Mucosa of stomach (tissue), 1 donor: ENCODE measurements at regions not wholly inside any gene's neighbourhood (a gene's known extent, or its start where the extent isn't known, plus 50 kb on each side); places are given as distances from the start of the nearest gene placed in this dataset.
"Not testable (repeated sequence)": the region's sequence is repeated elsewhere in the genome, so short reads cannot be mapped to it uniquely, and the experiment has no call there.

ENCODE experiments used
- H3K27me3 ChIP-seq: one replicate; pipeline ENCODE4 v1.7.0; 2013; ENCODE audit warnings: mild to moderate bottlenecking, low read length; ENCODE audit not compliant: control insufficient read depth, insufficient read depth
- H3K36me3 ChIP-seq: one replicate; pipeline ENCODE4 v1.7.0; 2013; ENCODE audit warnings: low read length; ENCODE audit not compliant: control insufficient read depth, insufficient read depth
- H3K4me1 ChIP-seq: one replicate; pipeline ENCODE4 v1.7.0; 2013; ENCODE audit warnings: mild to moderate bottlenecking, low read length; ENCODE audit not compliant: control insufficient read depth, insufficient read depth
- H3K4me3 ChIP-seq: one replicate; pipeline ENCODE4 v1.7.0; 2013; ENCODE audit warnings: low read length
- H3K9ac ChIP-seq: one replicate; pipeline ENCODE4 v1.7.0; 2013; ENCODE audit warnings: mild to moderate bottlenecking, low read length, moderate library complexity
- H3K9me3 ChIP-seq: one replicate; pipeline ENCODE4 v1.7.0; 2013; ENCODE audit warnings: mild to moderate bottlenecking, low read length, moderate library complexity; ENCODE audit not compliant: control insufficient read depth
- donor health status: Pancreatic carcinoma.

DNA sequence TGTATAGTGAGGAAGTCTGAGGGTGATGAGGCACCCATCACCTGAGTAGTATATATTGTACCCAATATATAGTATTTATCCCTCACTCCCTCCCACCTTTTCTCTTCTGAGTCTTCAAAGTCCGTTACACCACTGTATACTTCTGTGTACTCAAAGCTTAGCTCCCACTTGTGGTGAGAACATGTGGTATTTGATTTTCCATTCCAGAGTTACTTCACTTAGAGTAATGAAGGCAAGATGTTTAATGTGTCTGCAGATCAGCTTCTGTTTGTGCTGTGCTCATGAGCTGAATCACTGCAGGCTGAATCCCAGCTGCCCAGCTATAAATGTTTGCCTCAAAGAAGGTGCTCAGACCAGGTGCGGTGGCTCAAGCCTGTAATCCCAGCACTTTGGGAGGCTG is 139.3 kb upstream of the FOXA2 start:
- Histone ChIP-seq H3K9me3 (no peaks in the 10 kb centered on the region), H3K27me3 (no peaks in the 10 kb centered on the region), H3K4me1 (peaks cover 18% of the 10 kb centered on the region), H3K9ac (no peak overlapping the region), H3K4me3 (no peak overlapping the region), H3K36me3 (no peaks in the 10 kb centered on the region)

DNA sequence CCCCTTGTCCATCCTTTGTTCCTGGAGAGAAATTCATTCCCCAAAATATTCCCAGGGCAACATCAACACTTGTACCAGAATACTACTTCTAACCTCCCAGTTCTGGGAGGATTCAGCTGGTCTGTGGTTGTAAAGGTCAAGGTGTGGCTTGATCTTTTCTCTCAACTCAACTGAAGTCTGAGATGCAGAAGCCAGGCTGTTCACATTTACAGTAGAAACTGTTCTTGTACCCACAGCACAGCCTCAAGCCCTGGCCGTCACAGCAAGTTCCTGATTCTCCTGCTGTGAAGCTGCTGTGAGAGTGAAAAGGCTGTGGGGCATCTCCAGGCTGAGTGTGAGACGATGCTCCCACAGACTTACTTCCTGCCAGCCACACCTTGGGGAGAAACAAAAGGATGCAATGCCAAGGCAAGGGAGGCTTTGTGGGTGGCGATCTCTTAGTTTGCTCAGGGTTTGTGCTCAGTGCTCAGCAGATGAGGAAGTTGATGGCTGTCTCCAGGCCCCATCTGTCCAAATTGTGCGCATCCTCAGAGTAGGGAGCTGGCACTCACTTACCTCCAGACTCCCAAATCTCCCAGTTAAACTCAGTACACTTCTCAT is 143.9 kb upstream of the FOXA2 start:
- H3K4me1 ChIP-seq = peaks cover 17% of the 10 kb centered on the region
- no peak overlapping the region for H3K4me3 ChIP-seq
- H3K9me3 ChIP-seq = no peaks in the 10 kb centered on the region
- H3K36me3 ChIP-seq = no peaks in the 10 kb centered on the region
- H3K9ac ChIP-seq = no peak overlapping the region
- H3K27me3 ChIP-seq = no peaks in the 10 kb centered on the region

DNA sequence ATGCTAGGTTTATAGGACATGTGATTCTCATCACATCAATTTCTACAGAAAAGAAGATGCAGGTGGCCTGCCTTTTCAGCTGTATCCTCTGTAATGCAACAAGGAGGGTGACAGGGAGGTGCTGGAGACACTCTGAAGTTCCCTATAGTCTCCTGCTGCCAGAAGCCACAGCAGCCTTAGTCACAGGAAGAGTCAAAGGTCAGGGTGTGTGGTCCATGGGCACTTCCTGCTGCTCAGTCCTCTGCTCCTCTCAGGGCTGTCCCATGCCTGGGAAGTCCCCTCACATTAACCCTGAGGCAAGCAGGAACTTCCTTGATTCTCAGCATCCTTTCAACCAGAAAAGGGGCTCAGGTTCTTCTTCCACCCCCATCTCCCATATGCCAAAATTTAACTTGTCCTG is 144.8 kb upstream of the FOXA2 start:
- H3K4me1 ChIP-seq = peaks cover 16% of the 10 kb centered on the region
- no peaks in the 10 kb centered on the region for H3K9me3 ChIP-seq
- H3K36me3 ChIP-seq = no peaks in the 10 kb centered on the region
- H3K9ac ChIP-seq = no peak overlapping the region
- H3K27me3 ChIP-seq = no peaks in the 10 kb centered on the region
- H3K4me3 ChIP-seq = no peak overlapping the region

DNA sequence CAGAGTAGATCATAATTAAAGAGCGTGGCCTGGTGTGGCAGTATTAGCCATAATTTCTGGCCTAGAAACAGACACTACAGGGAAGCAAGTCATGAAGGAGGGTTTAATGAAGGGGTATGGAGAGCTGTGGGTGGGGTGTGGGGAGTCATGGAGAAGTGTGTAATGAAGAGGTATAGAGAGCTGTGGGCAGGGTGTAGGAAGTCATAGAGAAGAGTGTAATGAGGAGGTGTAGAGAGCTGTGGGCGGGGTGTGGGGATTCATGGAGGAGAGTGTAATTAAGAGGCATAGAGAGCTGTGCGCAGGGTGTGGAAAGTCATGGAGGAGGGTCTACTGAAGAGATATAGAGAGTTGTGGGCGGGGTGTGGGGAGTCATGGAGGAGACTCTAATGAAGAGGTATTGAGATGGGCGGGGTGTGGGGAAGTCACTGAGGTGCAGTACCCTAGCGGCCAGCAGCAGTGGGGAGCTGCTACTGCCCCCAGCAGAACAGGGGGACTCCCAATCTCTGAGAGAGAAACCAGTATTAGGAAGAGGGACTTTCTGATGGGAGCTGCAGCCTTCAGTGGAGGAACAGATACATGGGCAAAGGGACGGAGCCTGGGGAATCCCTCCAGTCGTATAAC is 145.4 kb upstream of the FOXA2 start:
- H3K9ac ChIP-seq = no peak overlapping the region
- H3K9me3 ChIP-seq = no peaks in the 10 kb centered on the region
- H3K4me3 ChIP-seq = no peak overlapping the region

DNA sequence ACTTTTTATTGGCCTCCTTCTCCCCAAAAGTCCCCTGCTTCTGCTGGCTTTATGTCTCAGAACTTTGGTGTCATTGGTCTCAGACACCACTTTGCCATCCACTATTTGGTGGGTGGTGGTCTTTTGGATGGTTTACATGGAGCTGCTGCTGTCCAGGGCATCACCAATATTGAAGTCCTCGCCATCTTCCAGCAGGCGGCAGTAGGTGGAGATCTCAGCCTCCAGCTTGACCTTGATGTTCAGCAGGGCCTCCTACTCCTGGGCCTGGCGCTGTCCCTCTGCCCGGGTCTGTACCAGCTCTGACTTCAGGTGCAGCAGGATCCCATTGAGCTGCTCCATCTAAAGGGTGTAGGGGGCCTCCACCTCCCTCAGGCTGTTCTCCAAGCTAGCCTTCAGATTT is 148.4 kb upstream of the FOXA2 start:
- Histone ChIP-seq H3K9me3 (no peaks in the 10 kb centered on the region), H3K4me3 (no peak overlapping the region), H3K27me3 (no peaks in the 10 kb centered on the region), H3K9ac (no peak overlapping the region), H3K36me3 (no peaks in the 10 kb centered on the region), H3K4me1 (peaks cover 17% of the 10 kb centered on the region)

More for the DNA sequence above, 145.4 kb upstream of the FOXA2 start:
- Histone ChIP-seq H3K4me1 (peaks cover 19% of the 10 kb centered on the region), H3K36me3 (no peaks in the 10 kb centered on the region), H3K27me3 (no peaks in the 10 kb centered on the region)

DNA sequence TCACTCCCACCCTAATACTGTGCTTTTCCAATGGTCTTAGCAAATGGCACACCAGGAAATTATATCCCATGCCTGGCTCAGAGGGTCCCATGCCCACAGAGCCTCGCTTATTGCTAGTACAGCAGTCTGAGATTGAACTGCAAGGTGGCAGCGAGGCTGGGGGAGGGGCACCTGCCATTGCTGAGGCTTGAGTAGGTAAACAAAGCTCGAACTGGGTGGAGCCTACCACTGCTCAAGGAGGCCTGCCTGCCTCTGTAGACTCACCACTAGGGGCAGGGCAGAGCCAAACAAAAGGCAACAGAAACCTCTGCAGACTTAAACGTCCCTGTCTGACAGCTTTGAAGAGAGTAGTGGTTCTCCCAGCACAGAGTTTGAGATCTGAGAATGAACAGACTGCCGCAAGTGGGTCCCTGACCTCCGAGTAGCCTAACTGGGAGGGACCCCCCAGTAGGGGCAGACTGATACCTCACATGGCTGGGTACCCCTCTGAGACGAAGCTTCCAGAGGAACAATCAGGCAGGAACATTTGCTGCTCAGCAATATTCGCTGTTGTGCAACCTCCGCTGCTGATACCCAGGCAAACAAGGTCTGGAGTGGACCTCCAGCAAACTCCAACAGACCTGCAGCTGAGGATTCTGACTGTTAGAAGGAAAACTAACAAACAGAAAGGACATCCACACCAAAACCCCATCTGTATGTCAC is 150.7 kb upstream of the FOXA2 start:
- H3K36me3 ChIP-seq = not testable (repeated sequence)

DNA sequence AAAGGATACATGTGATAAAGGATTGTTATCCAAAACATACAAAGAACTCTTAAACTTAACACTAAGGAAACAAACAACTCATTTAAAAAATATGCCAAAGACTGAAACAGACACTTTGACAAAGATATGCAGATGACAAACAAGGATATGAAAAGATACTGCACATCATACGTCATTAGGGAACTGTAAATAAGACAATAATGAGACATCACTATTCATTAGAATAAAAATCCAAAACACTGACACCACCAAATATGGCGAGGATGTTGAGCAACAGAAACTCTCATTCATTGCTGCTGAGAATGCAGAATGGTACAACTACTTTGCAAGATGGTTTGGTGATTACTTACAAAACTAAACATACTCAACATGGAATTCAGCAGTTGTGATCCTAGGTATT is 156.5 kb upstream of the FOXA2 start:
- Histone ChIP-seq H3K27me3 (no peaks in the 10 kb centered on the region), H3K9me3 (no peaks in the 10 kb centered on the region), H3K4me3 (no peak overlapping the region), H3K36me3 (no peaks in the 10 kb centered on the region), H3K4me1 (peaks cover 5% of the 10 kb centered on the region), H3K9ac (no peak overlapping the region)

More for the DNA sequence above, 150.7 kb upstream of the FOXA2 start:
- not testable (repeated sequence) for H3K27me3 ChIP-seq, H3K4me3 ChIP-seq, H3K9ac ChIP-seq, H3K9me3 ChIP-seq, H3K4me1 ChIP-seq

DNA sequence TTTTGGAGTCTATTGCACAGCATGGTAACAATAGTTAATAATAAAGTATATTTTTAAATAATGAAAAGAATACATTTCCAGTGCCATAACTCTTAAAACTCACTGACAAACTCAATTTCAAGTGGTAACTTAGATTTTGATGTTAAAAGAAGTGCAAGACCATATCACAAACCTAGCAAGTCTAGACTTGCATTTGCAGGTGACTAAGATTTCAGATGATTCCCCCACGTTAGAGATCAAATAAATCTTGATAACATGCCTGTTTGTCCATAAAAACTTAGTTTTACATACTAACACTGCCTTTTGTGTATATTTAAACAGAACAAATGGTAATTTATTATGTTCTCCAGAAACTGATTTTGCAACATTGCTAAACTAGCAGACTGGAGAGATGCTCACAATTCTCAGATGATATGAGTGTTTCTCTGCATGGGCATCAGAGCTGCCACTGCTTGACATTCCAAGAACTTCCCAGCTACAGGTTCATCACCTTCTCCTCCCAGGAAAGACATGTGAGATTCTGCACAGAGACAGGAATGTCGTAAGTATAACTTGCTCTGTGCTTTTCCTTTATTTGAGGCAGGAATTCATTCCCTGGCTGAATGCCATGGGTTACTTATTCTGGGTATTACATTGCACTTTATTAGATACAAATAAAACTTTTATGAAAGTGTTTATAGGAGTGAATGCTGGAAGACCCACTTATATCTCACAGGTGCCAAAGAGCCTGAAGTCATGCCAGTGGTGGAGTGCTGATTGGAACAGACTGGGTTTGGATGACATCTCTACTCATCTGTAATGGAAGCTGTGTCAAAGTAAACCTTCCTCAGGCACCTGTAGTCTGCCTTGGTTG is 160.2 kb upstream of the FOXA2 start:
- no peaks in the 10 kb centered on the region for H3K27me3 ChIP-seq
- no peaks in the 10 kb centered on the region for H3K36me3 ChIP-seq
- no peaks in the 10 kb centered on the region for H3K9me3 ChIP-seq
- no peak overlapping the region for H3K4me3 ChIP-seq
- H3K9ac ChIP-seq = no peak overlapping the region
- H3K4me1 ChIP-seq = peaks cover 5% of the 10 kb centered on the region

DNA sequence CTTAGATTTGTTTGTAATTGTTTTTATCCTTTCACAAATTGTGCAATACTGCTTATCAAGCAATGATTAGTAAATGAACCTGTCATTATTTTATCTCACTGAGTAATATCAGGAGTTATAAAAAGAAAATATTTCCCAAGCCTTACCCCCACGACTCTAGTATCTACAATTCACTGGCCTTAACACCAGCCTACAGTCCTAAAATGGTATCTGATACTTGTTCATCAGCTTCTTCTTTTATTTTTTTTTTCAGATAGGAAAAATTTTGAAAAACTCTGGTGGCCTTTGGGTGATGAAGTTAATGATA is 160.8 kb upstream of the FOXA2 start:
- Histone ChIP-seq H3K27me3 (no peaks in the 10 kb centered on the region), H3K36me3 (no peaks in the 10 kb centered on the region), H3K9me3 (no peaks in the 10 kb centered on the region), H3K9ac (no peak overlapping the region), H3K4me1 (peaks cover 5% of the 10 kb centered on the region), H3K4me3 (no peak overlapping the region)

DNA sequence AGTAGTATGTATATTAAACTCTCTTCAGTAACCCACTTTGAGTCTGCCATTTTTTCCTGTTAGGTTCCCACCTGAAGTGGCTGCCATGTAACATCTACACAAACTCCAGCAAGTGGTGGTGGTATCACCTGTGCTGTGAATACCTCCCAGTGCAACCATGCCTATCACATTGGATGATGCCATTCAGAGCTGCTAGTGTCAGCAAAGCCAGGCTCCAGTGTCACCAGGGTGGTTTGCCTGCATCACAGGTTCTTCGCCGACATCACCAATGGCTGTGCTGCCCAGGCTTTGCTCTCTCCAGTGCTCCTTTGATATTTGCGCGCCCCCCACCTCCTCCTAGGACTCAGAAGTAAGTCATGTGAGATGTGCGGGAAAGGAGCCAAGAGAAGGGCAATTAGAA is 162.6 kb upstream of the FOXA2 start:
- Histone ChIP-seq H3K9ac (no peak overlapping the region), H3K27me3 (no peaks in the 10 kb centered on the region), H3K4me3 (no peak overlapping the region), H3K36me3 (no peaks in the 10 kb centered on the region), H3K9me3 (no peaks in the 10 kb centered on the region), H3K4me1 (peaks cover 5% of the 10 kb centered on the region)

DNA sequence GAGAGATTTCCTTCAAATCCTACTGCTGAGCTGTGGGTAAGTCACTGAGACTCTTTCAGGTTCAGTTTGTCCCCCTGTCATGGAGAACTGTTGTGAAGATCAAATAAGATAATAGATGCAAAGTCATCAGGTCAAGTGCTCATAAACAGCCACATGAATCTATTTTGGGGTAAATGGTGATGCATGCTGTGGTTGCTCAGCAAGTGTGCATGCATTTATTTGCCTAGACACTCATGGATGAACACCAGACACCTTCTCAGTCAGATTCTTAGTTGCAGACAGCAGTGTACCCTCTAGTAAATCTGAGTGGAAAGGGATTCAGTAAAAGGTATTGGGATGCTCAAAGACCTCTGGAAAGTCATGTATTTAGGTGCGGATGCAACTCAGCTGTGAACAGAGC is 168.0 kb upstream of the FOXA2 start:
- Histone ChIP-seq H3K4me1 (no peaks in the 10 kb centered on the region), H3K36me3 (no peaks in the 10 kb centered on the region), H3K9me3 (no peaks in the 10 kb centered on the region), H3K4me3 (no peak overlapping the region), H3K27me3 (no peaks in the 10 kb centered on the region), H3K9ac (no peak overlapping the region)
